HEK293T (cell line): ENCODE measurements at regions not wholly inside any gene's neighbourhood (a gene's known extent, or its start where the extent isn't known, plus 50 kb on each side); places are given as distances from the start of the nearest gene placed in this dataset.

Experiments
- BHLHE40 ChIP-seq: fragments of 450-650 bp; IDR thresholded peaks from 2 replicates; pipeline ENCODE4 v1.6.1; 2016; ENCODE audit warnings: mild to moderate bottlenecking, moderate library complexity, borderline replicate concordance
- FOXA1 ChIP-seq: fragments of 450-650 bp; IDR thresholded peaks from 2 replicates; pipeline ENCODE4 v1.6.1; 2016; ENCODE audit warnings: mild to moderate bottlenecking
- FOXK2 ChIP-seq: fragments of 450-650 bp; IDR thresholded peaks from 2 replicates; pipeline ENCODE4 v1.6.1; 2016; ENCODE audit warnings: mild to moderate bottlenecking

- TF ChIP-seq BHLHE40 (no peak), FOXK2 (no peak), FOXA1 (no peak)
Observed at GRCh38 chr20:20939006-20939405, 167.2 kb downstream of the LINC00237 start.
